ENCODE measurements at regions not wholly inside any gene's neighbourhood (a gene's known extent, or its start where the extent isn't known, plus 50 kb on each side); places are given as distances from the start of the nearest gene placed in this dataset.
"Not testable (repeated sequence)": the region's sequence is repeated elsewhere in the genome, so short reads cannot be mapped to it uniquely, and the experiment has no call there.

DNA sequence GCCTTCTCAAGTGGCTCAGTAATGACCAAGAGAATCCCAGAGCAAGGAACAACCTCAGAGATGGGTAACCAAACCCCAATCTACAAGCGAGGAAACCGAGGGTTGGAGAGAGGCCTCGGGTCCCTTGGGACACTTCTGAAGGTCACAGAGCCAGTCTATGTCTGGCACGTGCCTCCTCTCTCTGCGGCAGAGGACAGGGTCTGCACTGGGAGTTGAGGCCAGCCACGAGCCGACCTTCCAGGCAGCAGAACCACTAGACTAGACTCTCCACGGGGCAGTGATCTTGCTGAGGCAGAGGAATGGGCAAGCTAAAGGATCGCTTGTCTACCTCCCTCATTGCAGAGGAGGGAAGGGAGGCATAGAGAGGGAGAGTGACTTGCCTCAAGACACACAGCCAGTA, 100.6 kb upstream of the SMAD3 start:
- TF ChIP-seq, protein P1, sequence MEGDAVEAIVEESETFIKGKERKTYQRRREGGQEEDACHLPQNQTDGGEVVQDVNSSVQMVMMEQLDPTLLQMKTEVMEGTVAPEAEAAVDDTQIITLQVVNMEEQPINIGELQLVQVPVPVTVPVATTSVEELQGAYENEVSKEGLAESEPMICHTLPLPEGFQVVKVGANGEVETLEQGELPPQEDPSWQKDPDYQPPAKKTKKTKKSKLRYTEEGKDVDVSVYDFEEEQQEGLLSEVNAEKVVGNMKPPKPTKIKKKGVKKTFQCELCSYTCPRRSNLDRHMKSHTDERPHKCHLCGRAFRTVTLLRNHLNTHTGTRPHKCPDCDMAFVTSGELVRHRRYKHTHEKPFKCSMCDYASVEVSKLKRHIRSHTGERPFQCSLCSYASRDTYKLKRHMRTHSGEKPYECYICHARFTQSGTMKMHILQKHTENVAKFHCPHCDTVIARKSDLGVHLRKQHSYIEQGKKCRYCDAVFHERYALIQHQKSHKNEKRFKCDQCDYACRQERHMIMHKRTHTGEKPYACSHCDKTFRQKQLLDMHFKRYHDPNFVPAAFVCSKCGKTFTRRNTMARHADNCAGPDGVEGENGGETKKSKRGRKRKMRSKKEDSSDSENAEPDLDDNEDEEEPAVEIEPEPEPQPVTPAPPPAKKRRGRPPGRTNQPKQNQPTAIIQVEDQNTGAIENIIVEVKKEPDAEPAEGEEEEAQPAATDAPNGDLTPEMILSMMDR (IDR thresholded peaks at IDR 0.05; ENCODE audit: unreplicated experiment in 3 of 3): no peak
- no peaks in the 10 kb centered on the region for H3K9me3 Mint-ChIP-seq

DNA sequence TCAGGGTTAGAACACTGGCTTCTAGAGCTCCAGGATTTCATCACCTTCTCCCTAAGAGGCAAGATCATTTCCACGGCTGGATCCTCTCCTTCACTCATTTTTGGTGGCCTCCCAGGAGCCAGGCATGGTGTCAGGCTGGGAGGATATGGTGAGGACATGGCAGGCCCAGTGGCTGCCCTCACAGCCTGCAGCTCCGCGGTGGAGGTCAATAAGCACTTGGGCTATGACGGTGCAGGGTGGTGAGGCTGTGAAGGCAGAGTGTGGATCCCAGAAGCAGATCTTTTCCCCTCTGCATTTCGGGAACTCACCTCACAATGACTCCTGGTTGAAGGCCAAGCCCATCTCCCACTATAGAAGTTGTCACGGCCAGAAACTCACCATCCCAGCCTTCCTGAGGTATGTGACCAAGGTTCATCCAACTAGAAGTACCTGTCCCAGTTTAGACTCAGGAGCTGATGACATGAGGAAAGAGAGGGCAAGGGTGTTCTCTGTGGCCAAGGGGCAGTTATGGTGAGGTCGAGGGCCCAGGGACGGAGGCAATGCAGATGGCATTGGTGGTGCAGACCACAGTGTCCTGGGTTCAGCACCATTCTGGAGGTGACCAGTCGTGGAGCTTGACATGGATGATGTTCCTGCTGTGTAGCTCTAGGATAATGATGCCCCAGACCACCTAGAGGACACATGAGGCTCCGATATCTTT, 100.1 kb upstream of the SMAD3 start:
- Mint-ChIP-seq H3K4me3 (no peak overlapping the region), H3K27ac (no peak overlapping the region), H3K27me3 (ENCODE audit: low read depth) (peaks cover 32% of the 10 kb centered on the region), H3K4me1 (peaks cover 3% of the 10 kb centered on the region), H3K9me3 (no peaks in the 10 kb centered on the region), H3K36me3 (ENCODE audit: low read depth) (no peaks in the 10 kb centered on the region)
- TF ChIP-seq, protein P1 (IDR thresholded peaks at IDR 0.05; ENCODE audit: unreplicated experiment in 3 of 3): no peak

More for the DNA sequence above, 100.6 kb upstream of the SMAD3 start:
- Mint-ChIP-seq H3K4me1 (peaks cover 3% of the 10 kb centered on the region), H3K4me3 (no peak overlapping the region), H3K27ac (no peak overlapping the region), H3K27me3 (ENCODE audit: low read depth) (peaks cover 29% of the 10 kb centered on the region), H3K36me3 (ENCODE audit: low read depth) (no peaks in the 10 kb centered on the region)

DNA sequence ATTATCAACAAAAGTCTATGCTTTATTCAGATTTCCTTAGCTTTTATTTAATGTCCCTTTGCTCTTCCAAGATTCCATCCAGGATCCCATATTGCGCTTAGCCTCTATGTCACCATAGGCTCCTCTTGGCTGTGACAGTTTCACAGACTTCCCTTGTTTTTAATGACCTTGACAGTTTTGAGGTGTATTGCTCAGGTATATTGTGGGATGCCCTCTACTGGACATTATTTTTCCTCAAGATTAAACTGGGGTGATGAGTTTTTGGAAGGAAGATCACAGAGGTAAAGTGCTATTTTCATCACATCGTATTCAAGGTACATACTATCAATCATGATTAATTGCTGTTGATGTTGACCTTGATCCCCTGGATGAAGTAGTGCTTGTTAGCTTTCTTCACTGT, 99.1 kb upstream of the SMAD3 start:
- Mint-ChIP-seq H3K4me3 (no peak overlapping the region), H3K27ac (no peak overlapping the region), H3K4me1 (peaks cover 3% of the 10 kb centered on the region), H3K9me3 (no peaks in the 10 kb centered on the region), H3K36me3 (ENCODE audit: low read depth) (no peaks in the 10 kb centered on the region), H3K27me3 (ENCODE audit: low read depth) (peaks cover 31% of the 10 kb centered on the region)
- TF ChIP-seq, protein P1 (IDR thresholded peaks at IDR 0.05; ENCODE audit: unreplicated experiment in 3 of 3): no peak

DNA sequence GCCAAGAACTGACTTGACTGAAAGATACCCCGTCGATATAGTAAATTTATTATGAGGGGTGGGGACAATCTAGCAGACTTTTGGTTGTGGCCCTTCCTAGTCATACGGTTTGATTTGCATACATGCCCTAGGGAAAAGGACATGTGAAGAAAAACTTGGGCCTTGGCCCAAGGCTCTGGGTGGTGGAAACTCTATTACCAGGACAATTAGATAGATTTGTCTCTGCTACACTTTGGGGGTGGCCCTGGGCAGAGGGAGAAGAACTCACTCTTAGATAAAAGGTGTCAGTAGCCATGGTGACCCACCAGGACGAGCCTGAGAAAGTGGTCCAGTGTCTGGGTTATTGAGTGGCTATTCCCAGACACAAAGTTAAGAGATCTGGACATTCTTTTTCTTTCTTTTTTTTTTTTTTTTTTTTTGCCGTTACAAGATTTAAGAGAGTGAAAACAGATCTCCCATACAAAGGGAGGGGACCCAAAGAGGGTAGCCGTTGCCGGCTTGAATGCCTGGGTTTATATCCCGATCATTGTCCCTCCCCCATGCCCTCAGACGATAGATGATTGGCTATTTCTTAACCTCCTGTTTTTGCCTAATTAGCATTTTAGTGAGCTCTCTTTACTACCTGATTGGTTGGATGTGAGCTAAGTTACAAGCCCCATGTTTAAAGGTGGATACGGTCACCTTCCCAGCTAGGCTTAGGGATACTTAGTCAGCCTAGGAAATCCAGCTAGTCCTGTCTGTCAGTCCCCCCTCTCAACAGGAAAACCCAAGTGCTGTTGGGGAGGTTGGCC, 96.4 kb upstream of the SMAD3 start:
- no peaks in the 10 kb centered on the region for H3K4me1 Mint-ChIP-seq
- H3K9me3 Mint-ChIP-seq: no peaks in the 10 kb centered on the region
- H3K4me3 Mint-ChIP-seq: no peak overlapping the region
- peaks cover 16% of the 10 kb centered on the region for H3K27me3 Mint-ChIP-seq (ENCODE audit: low read depth)
- H3K36me3 Mint-ChIP-seq (ENCODE audit: low read depth): no peaks in the 10 kb centered on the region
- TF ChIP-seq, protein P1 (IDR thresholded peaks at IDR 0.05; ENCODE audit: unreplicated experiment in 3 of 3): no peak
- no peak overlapping the region for H3K27ac Mint-ChIP-seq

DNA sequence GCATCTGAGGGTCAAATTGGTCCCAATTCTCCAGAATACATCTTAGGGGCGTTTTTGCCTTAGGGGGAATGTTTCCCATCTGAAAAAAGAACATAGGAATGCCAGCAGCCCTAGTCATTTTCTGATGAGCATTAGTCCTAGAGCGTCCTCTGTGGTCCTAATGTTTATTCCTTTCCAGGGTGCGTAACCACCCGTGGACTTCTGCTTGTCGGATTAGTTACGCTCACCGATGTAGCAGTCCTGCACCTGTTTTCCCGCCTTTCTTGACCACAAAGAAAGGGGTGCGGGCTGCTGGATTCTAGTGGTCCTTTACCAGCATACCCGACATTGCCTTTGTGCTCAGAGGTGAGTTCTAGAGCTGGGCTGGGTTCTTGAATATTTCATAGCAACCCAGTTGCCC, 91.3 kb upstream of the SMAD3 start:
- not testable (repeated sequence) for H3K4me1 Mint-ChIP-seq, H3K9me3 Mint-ChIP-seq

DNA sequence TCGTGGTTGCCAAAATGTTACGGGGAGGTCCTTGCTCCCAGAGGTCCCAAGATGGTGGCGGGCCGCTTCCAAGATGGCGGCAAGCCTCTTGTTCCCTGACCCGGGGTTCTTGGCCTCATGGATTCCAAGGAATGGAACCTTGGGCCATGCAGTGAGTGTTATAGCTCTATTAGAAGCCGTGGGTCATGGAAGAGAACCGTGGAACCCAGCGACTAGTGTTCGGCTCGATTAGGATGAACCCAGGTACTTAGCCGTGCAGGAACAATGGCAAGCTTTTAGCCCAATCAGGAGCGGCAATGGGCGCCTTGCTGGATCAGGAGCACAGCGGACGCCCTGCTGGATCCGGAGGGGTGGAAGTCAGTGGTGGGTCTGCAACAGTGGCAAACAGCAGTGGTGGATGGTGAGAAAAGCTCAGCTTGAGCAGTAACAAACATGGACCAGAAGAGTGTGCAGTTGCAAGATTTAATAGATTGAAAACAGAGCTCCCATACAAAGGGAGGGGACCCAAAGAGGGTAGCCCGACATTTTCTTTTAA, 89.2 kb upstream of the SMAD3 start:
- H3K27ac Mint-ChIP-seq; H3K36me3 Mint-ChIP-seq (ENCODE audit: low read depth); H3K4me3 Mint-ChIP-seq; H3K9me3 Mint-ChIP-seq; H3K4me1 Mint-ChIP-seq: not testable (repeated sequence)
- peaks cover 10% of the 10 kb centered on the region for H3K27me3 Mint-ChIP-seq (ENCODE audit: low read depth)

More for the DNA sequence above, 91.3 kb upstream of the SMAD3 start:
- H3K36me3 Mint-ChIP-seq (ENCODE audit: low read depth); H3K4me3 Mint-ChIP-seq; H3K27ac Mint-ChIP-seq: not testable (repeated sequence)
- H3K27me3 Mint-ChIP-seq (ENCODE audit: low read depth): peaks cover 14% of the 10 kb centered on the region

DNA sequence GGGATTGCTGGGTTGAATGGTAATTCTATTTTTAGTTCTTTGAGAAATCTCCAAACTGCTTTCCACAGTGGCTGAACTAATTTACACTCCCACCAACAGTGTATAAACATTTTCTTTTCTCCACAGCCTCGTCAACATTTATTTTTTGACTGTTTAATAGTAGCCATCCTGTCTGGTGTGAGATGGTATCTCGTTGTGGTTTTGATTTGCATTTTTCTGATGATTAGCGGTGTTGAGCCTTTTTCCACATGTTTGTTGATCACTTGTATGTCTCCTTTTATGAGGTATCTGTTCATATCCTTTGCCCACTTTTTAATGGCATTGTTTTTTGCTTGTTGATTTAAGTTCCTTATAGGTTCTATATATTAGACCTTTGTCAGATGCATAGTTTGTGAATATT, 85.1 kb upstream of the SMAD3 start:
- H3K27me3 Mint-ChIP-seq (ENCODE audit: low read depth): peaks cover 11% of the 10 kb centered on the region
- not testable (repeated sequence) for H3K4me3 Mint-ChIP-seq; H3K36me3 Mint-ChIP-seq (ENCODE audit: low read depth); H3K4me1 Mint-ChIP-seq; H3K9me3 Mint-ChIP-seq; H3K27ac Mint-ChIP-seq
